ENCODE measurements at regions not wholly inside any gene's neighbourhood (a gene's known extent, or its start where the extent isn't known, plus 50 kb on each side); places are given as distances from the start of the nearest gene placed in this dataset.
A peak's percentile ranks its signal among the peaks of the same experiment; 100 is the strongest.

GRCh38 chr18:24530630-24531111, 70.2 kb downstream of the HRH4 start:
- DNase-seq (ENCODE audit: insufficient read length, low spot score) (no peak), FAIRE-seq (no peak)
- TF ChIP-seq CTCF (IDR thresholded peaks at IDR 0.05; ENCODE audit: insufficient read depth, missing control alignments) = no peak

- FAIRE-seq (no peak), DNase-seq (ENCODE audit: insufficient read length, low spot score) (no peak)
- no peak for TF ChIP-seq CTCF (IDR thresholded peaks at IDR 0.05; ENCODE audit: insufficient read depth, missing control alignments)
Measured at GRCh38 chr18:24534271-24534670, 73.8 kb downstream of the HRH4 start.

DNA sequence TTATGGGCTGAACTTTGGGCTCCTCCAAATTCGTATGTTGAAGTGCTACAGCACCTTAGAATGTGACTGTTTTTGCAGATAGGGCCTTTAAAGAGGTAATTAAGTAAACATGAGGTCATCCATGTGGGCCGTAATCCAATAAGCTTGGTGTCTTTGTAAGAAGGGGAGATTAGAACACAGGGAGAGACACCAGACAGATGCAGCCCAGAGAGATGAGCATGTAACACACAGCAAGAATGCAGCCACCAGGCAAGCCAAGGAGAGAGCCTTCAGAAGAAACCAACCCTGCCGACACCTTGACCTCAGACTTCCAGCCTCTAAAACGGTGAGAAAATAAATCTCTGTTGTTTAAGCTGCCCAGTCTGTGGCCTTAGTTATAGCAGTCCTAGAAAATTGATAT, 74.3 kb downstream of the HRH4 start:
- DNase-seq (ENCODE audit: insufficient read length, low spot score) (no peak), FAIRE-seq (peak; percentile 91)
- TF ChIP-seq CTCF (IDR thresholded peaks at IDR 0.05; ENCODE audit: insufficient read depth, missing control alignments) = no peak

DNA sequence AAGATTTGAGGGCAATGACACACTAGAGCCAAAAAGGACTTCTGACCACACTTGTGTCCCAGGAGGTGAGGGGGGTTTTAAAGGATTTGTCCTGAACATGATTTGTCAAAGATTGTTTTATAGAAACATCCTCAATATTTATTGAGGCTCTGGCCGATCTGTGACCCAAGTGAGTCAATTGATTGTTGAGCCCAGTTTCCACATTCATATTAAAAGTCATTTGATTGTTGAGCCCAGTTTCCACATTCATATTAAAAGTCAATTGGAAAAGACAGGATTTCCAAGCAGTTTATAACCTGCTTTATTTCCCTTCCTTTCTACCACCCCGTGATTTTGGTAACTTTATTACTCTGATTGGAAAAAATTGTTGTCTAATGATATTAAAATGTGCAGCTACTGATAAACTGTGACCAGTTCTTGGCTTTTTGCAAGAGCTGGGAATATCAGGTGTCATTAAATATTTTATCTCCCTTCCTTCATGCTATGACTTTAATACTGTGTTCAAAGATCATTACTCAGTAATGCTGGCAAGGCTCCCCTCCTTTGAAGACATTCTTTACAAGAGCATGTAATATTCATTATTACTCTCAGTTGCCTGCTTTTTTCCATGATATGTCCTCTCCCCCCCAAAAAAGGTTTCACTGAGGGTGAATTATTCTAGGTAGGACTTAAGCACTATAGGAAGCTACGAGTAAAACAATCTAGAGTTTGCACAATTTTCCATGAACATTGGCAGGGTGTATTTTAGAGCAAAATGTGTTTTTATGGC, 75.3 kb downstream of the HRH4 start:
- DNase-seq (ENCODE audit: insufficient read length, low spot score) (no peak), FAIRE-seq (peak; percentile 70)
- no peak for TF ChIP-seq CTCF (IDR thresholded peaks at IDR 0.05; ENCODE audit: insufficient read depth, missing control alignments)

DNA sequence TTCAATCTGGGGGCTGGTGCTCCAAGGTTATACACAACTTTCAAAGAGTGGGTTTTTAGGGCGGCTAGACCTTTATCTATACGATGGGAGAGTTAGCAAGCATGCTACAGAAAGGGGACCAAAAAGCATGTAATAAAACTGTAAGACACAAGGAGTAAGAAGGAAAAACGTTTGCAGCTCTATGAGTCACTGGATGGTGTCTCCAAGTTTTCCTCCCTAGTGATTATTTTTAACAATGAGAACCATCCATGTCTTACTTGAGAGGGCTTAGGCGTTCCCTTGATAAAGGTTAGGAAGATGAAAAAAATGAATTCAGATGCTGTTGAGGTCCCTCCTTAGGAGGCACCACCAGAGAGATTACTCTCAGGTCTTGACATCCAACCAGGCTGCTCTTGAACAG, 75.9 kb downstream of the HRH4 start:
- no peak for TF ChIP-seq CTCF (IDR thresholded peaks at IDR 0.05; ENCODE audit: insufficient read depth, missing control alignments)
- FAIRE-seq = peak; percentile 25

GRCh38 chr18:24536834-24537233, 76.4 kb downstream of the HRH4 start:
- no peak for FAIRE-seq
- DNase-seq (ENCODE audit: insufficient read length, low spot score) = no peak
- no peak for TF ChIP-seq CTCF (IDR thresholded peaks at IDR 0.05; ENCODE audit: insufficient read depth, missing control alignments)

More for the DNA sequence above, 75.9 kb downstream of the HRH4 start:
- DNase-seq (ENCODE audit: insufficient read length, low spot score) = no peak

All from D721Med (cell line).